HG02885 (cell line): ENCODE measurements at regions not wholly inside any gene's neighbourhood (a gene's known extent, or its start where the extent isn't known, plus 50 kb on each side); places are given as distances from the start of the nearest gene placed in this dataset.

Experiments used
- ATAC-seq: cut with Tn5 transposase; IDR thresholded peaks from one replicate; pipeline ENCODE4 v1.9.1; 2021; ENCODE audit warnings: mild to moderate bottlenecking; ENCODE audit not compliant: unreplicated experiment, poor library complexity

- ATAC-seq = no peak
Observed at GRCh38 chr7:106196460-106197021, 84.4 kb upstream of the SYPL1 start.

DNA sequence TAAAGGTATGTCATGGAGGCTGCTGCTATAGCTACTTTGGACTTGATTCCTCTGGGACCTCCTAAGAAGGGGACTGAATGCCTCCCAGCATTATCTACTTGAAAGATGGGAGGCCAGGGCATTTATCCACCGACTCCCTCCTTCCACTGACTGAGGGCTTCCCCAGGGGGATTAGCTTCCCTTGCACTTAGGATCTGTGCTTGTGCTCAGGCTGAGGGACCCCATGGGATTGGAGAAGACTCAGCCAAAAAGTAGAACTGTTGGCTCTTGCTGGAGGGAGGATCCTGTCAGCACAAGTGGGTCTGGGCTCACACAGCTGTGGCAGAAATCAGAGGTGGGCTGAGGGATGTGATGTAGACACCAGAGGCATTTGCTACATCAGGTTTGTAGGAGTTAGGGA is 81.5 kb upstream of the SYPL1 start:
- ATAC-seq = no peak

- no peak for ATAC-seq
Observed at GRCh38 chr7:106190589-106191330, 78.6 kb upstream of the SYPL1 start.

DNA sequence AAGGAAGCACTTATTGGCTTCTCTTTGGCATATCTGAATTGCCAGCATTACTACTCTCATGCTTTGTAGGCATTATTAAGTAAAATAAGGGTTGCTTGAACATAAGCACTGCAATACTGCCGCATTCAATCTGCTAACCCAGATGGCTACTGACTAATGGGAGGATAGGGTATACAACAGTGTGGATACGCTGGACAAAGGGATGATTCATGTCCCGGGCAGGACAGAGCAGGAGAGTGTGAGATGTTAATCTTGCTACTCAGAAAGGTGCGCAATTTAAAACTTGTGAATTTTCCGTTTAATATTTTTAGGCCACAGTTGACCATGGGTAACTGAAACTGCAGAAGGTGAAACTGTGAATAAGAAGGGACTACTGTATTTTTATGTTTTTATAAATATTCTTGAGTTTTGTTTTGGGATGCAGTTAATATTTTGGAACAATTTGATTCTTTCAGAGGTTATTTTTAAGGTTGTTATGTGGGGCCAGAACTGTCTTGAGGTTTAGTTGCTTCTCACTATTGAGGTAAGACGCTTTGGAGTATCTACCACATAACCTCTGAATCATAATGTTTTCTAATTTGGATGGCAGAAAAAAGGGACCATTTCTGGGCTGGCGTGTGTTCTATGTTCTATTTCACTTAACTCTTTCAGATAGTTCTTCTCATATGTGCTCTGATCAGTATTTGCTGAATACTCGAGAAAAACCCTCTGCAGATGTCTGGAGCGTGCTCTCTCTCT is 75.7 kb upstream of the SYPL1 start:
- ATAC-seq = no peak

DNA sequence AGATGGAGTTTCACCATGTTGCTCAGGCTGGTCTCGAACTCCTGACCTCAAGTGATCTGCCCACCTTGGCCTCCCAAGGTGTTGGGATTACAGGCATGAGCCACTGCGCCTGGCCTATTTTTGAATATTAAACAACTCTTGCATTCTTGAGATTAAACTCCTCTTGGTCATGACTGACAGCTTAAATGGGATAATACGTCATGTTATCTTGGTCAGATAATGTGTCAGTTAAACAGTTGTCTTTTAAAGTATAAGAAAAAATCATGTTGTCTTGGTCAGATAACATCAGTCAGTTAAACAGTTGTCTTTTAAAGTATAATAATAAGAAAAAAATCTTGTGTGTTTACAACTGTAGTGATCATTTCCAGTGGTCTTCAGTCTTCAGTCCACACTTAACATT is 73.6 kb upstream of the SYPL1 start:
- no peak for ATAC-seq

- ATAC-seq = no peak
Observed at GRCh38 chr7:106183952-106184351, 71.8 kb upstream of the SYPL1 start.

GRCh38 chr7:106182904-106183303 is 70.8 kb upstream of the SYPL1 start:
- no peak for ATAC-seq

- no peak for ATAC-seq
Observed at GRCh38 chr7:106181658-106182265, 69.7 kb upstream of the SYPL1 start.

DNA sequence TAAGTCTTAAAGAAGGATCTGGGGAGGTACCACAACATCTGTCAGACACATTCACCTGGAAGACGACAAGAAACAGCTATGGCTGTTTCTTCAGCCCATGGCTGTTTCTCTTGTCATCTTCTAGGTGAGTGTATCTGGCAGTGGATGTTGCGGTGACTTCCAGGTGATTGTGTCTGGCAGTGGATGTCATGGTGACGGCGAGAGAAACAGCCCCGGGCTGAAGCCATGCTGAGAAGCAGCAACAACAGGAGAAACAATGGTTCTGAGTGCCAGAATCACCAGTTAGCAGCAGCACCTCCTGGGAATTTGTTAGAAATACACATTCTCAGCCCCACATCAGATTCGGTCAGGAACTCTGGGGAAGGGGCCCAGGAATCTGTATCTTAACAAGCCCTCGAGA is 68.6 kb upstream of the SYPL1 start:
- no peak for ATAC-seq

- no peak for ATAC-seq
Observed at GRCh38 chr7:106179256-106179655, 67.1 kb upstream of the SYPL1 start.

- no peak for ATAC-seq
Observed at GRCh38 chr7:106178593-106179134, 66.6 kb upstream of the SYPL1 start.

GRCh38 chr7:106177738-106178592 is 65.9 kb upstream of the SYPL1 start:
- no peak for ATAC-seq

DNA sequence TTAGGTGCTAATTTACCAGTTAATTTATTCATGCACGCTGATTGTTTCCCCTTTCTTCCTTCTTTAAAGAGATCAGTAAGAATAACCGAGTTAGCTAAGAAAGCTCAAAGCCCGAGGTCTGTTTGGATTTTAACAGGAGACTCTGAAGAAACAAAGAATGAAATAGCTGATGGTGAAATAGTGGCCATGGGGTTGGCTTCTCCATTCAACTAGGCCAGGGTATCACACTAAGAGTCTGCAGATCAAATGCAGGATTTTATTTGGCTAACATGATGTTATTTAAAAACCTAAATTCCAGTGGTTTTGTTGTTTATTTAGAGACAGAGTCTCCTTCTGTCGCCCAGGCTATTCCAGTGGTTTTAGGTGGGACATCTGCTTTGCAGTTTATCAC is 65.2 kb upstream of the SYPL1 start:
- ATAC-seq = no peak

- peak; percentile 74 for ATAC-seq
Observed at GRCh38 chr7:106176414-106177299, 64.5 kb upstream of the SYPL1 start.

DNA sequence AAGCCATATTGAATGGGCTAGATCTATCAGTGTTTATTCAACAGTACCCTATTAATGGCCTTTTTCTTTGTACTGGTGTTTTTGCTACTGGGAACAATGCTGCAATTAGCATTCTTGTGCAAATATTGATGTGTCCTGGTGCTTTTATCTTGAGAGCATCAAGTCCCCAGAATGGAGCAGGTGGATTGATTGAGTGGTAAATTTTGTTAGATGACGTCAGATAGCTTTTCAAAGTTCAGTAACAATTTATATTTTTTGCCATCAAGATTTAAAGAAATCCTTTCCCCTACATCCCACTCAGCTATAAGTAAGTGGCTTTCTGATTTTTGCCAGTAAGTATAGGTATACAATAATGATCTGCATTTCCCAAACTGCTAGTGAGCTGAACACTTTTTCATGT is 63.4 kb upstream of the SYPL1 start:
- ATAC-seq = no peak

GRCh38 chr7:106170651-106171050 is 58.5 kb upstream of the SYPL1 start:
- no peak for ATAC-seq

- ATAC-seq = no peak
Observed at GRCh38 chr7:106169821-106170610, 57.9 kb upstream of the SYPL1 start.

DNA sequence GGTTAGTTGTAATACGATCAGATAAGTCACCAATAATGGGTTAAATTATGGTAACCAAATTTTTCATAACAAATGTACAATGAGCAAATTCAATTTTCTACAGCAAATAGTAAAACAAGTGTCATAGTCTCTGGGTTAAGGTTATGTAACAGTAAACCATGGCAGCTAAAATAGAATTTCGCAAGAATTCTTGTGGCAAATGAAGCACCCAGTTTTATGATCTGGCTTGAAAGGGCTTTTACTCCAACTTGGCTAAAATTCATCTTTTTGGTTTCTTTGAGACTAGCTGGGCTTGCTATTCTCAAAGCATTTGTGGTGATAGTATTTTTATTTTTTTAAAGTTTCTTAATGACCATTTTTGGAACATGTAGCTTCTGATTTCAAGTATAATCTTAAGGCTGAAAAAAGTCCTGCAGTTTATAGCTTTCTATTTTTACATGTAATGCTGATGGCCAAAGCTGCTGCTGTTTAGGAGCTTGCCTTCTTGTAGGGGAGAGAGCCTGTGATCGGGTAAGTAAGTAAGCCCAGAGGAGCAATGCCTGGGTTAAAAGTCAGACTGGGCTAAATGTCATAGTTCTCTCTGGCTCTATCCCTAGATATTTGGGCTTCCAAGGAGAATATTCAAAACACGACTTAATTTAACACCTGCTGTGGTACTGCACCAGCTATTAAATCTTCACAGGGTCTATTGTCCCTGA is 55.5 kb upstream of the SYPL1 start:
- no peak for ATAC-seq
